H1 (cell line): ENCODE measurements at regions not wholly inside any gene's neighbourhood (a gene's known extent, or its start where the extent isn't known, plus 50 kb on each side); places are given as distances from the start of the nearest gene placed in this dataset.

ENCODE experiments used
- CTCF ChIA-PET: fragments of 300-600 bp; sonication (Branson Sonifier 250); formaldehyde crosslinking; loops from one replicate; lab custom pipeline; 2021; ENCODE audit not compliant: partially characterized antibody; lab: Charles Lee
- POLR2A ChIA-PET: fragments of 300-600 bp; sonication (Branson Sonifier 250); formaldehyde crosslinking; loops from one replicate; lab custom pipeline; 2021; ENCODE audit warnings: inconsistent platforms; ENCODE audit not compliant: partially characterized antibody; lab: Charles Lee
- DNase-seq, 2 experiments: peaks; one replicate each; pipeline versions ENCODE4 v3.0.0 to v3.0.0-alpha.2; 2010 to 2022; ENCODE audit warnings: low spot score in 2 of 2, low read depth in 1 of 2, mixed read lengths in 1 of 2
- FAIRE-seq: peaks from 2 replicates; lab custom pipeline; 2011; peaks lifted over from hg19 to GRCh38; lab: Jason Lieb, UNC
- H2AFZ ChIP-seq: 2 replicates; pipeline ENCODE4 v1.8.1; 2012; ENCODE audit warnings: low read length, inconsistent platforms
- H2AK5ac ChIP-seq: 2 replicates; pipeline ENCODE4 v1.6.1; 2013; ENCODE audit warnings: low read depth, low read length
- H2BK120ac ChIP-seq: replicated peaks from 2 replicates; pipeline ENCODE3; 2013; ENCODE audit warnings: low read depth, low read length, inconsistent platforms
- H2BK12ac ChIP-seq: 2 replicates; pipeline ENCODE4 v1.6.1; 2013; ENCODE audit warnings: low read depth, low read length
- H2BK15ac ChIP-seq: 2 replicates; pipeline ENCODE4 v1.6.1; 2013; ENCODE audit warnings: low read length
- H2BK20ac ChIP-seq: 2 replicates; pipeline ENCODE4 v1.6.1; 2013; ENCODE audit warnings: low read length
- H2BK5ac ChIP-seq: 2 replicates; pipeline ENCODE4 v1.6.1; 2013; ENCODE audit warnings: low read depth, low read length
- H3K14ac ChIP-seq: 2 replicates; pipeline ENCODE4 v1.6.1; 2013; ENCODE audit warnings: inconsistent platforms; ENCODE audit not compliant: insufficient read length
- H3K18ac ChIP-seq: 2 replicates; pipeline ENCODE4 v1.6.1; 2013; ENCODE audit warnings: low read length; ENCODE audit errors: extremely low read depth
- H3K23ac ChIP-seq: 2 replicates; pipeline ENCODE4 v1.6.1; 2013; ENCODE audit warnings: inconsistent platforms; ENCODE audit not compliant: insufficient read length
- H3K23me2 ChIP-seq: 2 replicates; pipeline ENCODE4 v1.6.1; 2013; ENCODE audit warnings: low read depth, low read length
- H3K27ac ChIP-seq: 2 replicates; pipeline ENCODE4 v1.6.1; 2011; ENCODE audit warnings: low read depth, low read length, inconsistent platforms
- H3K27me3 ChIP-seq, 4 experiments: replicated peaks in 1 of 4; 1 replicate in 1 of 4; 2 replicates in 3 of 4; pipeline versions ENCODE4 v1.6.1 to v1.8.1; 2011 to 2013; ENCODE audit warnings: low read length in 3 of 4, mild to moderate bottlenecking in 3 of 4, inconsistent platforms in 2 of 4, mixed read lengths in 2 of 4, moderate library complexity in 1 of 4; ENCODE audit not compliant: control insufficient read depth in 3 of 4, insufficient read depth in 3 of 4; ENCODE audit errors: extremely low read depth in 1 of 4
- H3K36me3 ChIP-seq, 4 experiments: 2 replicates each; pipeline versions ENCODE4 v1.6.1 to v1.8.1; 2011 to 2013; ENCODE audit warnings: mild to moderate bottlenecking in 4 of 4, low read length in 3 of 4, moderate library complexity in 2 of 4, control low read depth in 1 of 4, inconsistent platforms in 1 of 4; ENCODE audit not compliant: insufficient read depth in 4 of 4, control insufficient read depth in 2 of 4
- H3K4ac ChIP-seq: replicated peaks from 2 replicates; pipeline ENCODE3; 2013; ENCODE audit warnings: low read length, low read depth, mixed read lengths, inconsistent platforms; ENCODE audit not compliant: insufficient read length
- H3K4me1 ChIP-seq, 4 experiments: replicated peaks in 1 of 4; 1 replicate in 1 of 4; 2 replicates in 3 of 4; pipeline versions ENCODE4 v1.6.1 to v1.8.1; 2011 to 2013; ENCODE audit warnings: low read length in 3 of 4, inconsistent platforms in 2 of 4, mixed read lengths in 1 of 4; ENCODE audit not compliant: insufficient read depth in 4 of 4, control insufficient read depth in 3 of 4
- H3K4me2 ChIP-seq, 2 experiments: 2 replicates each; pipeline versions ENCODE4 v1.6.1 to v1.8.1; 2011 to 2013; ENCODE audit warnings: low read depth in 2 of 2, low read length in 2 of 2, control low read depth in 1 of 2, inconsistent platforms in 1 of 2, mild to moderate bottlenecking in 1 of 2; ENCODE audit not compliant: insufficient read depth in 1 of 2
- H3K4me3 ChIP-seq, 4 experiments: fragments of 200-600, 300-600 bp in 1 of 4; sonication (generic), shearing (Covaris generic), sonication (Bioruptor Twin) in 1 of 4; 2 replicates each; pipeline versions ENCODE4 v1.5.1 to v1.8.1; 2011 to 2016; ENCODE audit warnings: low read length in 4 of 4, low read depth in 3 of 4, control low read depth in 2 of 4, inconsistent platforms in 2 of 4, mild to moderate bottlenecking in 2 of 4, mixed read lengths in 1 of 4, moderate library complexity in 1 of 4; ENCODE audit not compliant: insufficient read depth in 2 of 4; ENCODE audit errors: extremely low read depth in 1 of 4
- H3K56ac ChIP-seq: replicated peaks from 2 replicates; pipeline ENCODE3; 2013; ENCODE audit warnings: low read depth, mild to moderate bottlenecking, mixed read lengths, low read length, inconsistent platforms; ENCODE audit not compliant: insufficient read length
- H3K79me1 ChIP-seq: 2 replicates; pipeline ENCODE4 v1.6.1; 2013; ENCODE audit warnings: low read depth, low read length, control low read depth
- H3K79me2 ChIP-seq, 2 experiments: 2 replicates each; pipeline versions ENCODE4 v1.6.1 to v1.8.1; 2012 to 2013; ENCODE audit warnings: low read length in 2 of 2, mild to moderate bottlenecking in 2 of 2, inconsistent platforms in 1 of 2; ENCODE audit not compliant: insufficient read depth in 2 of 2, control insufficient read depth in 1 of 2
- H3K9ac ChIP-seq, 4 experiments: replicated peaks in 1 of 4; 1 replicate in 1 of 4; 2 replicates in 3 of 4; pipeline versions ENCODE4 v1.6.1 to v1.8.1; 2011 to 2013; ENCODE audit warnings: low read depth in 3 of 4, low read length in 3 of 4, control low read depth in 2 of 4, mild to moderate bottlenecking in 2 of 4, moderate library complexity in 2 of 4, inconsistent platforms in 1 of 4; ENCODE audit errors: extremely low read depth in 1 of 4
- H3K9me3 ChIP-seq, 2 experiments: 2 replicates each; pipeline versions ENCODE4 v1.6.1 to v1.8.1; 2012 to 2013; ENCODE audit warnings: mild to moderate bottlenecking in 2 of 2, moderate library complexity in 2 of 2, control low read depth in 1 of 2, inconsistent platforms in 1 of 2, low read depth in 1 of 2, low read length in 1 of 2, mixed read lengths in 1 of 2; ENCODE audit not compliant: insufficient read depth in 2 of 2
- H4K20me1 ChIP-seq, 2 experiments: replicated peaks in 1 of 2; 2 replicates each; pipeline versions ENCODE3 to v1.8.1; 2011 to 2013; ENCODE audit warnings: inconsistent platforms in 2 of 2, low read length in 2 of 2, mild to moderate bottlenecking in 1 of 2; ENCODE audit not compliant: insufficient read depth in 2 of 2, control insufficient read depth in 1 of 2
- H4K5ac ChIP-seq: 2 replicates; pipeline ENCODE4 v1.6.1; 2013; ENCODE audit warnings: low read length, low read depth, mixed read lengths, inconsistent platforms; ENCODE audit not compliant: insufficient read length
- H4K8ac ChIP-seq: 2 replicates; pipeline ENCODE4 v1.8.0; 2013; ENCODE audit warnings: mild to moderate bottlenecking, moderate library complexity, low read length, inconsistent platforms; ENCODE audit not compliant: insufficient read depth; ENCODE audit errors: extremely low read depth
- H4K91ac ChIP-seq: replicated peaks from 2 replicates; pipeline ENCODE3; 2013; ENCODE audit warnings: low read length, mixed read lengths, inconsistent platforms; ENCODE audit not compliant: insufficient read length
- BACH1 ChIP-seq: IDR thresholded peaks from 2 replicates; pipeline ENCODE4 v1.6.1; 2012; ENCODE audit warnings: low read length, improper control_type of control experiment
- CREB1 ChIP-seq: IDR thresholded peaks from 2 replicates; pipeline ENCODE4 v1.6.1; 2012; ENCODE audit warnings: inconsistent platforms
- RAD21 ChIP-seq, 2 experiments: IDR thresholded peaks in 1 of 2; conservative IDR thresholded peaks in 1 of 2; 2 replicates each; pipeline ENCODE4 v1.6.1; 2011; ENCODE audit warnings: low read depth in 2 of 2, low read length in 2 of 2, improper control_type of control experiment in 1 of 2, inconsistent platforms in 1 of 2, mild to moderate bottlenecking in 1 of 2, moderate library complexity in 1 of 2
- RNF2 ChIP-seq: fragments of 200-900, 300-1000 bp; sonication (generic); IDR thresholded peaks from 2 replicates; pipeline ENCODE4 v1.7.1; 2016; ENCODE audit warnings: borderline replicate concordance, low read depth, mild to moderate bottlenecking, antibody characterized with exemption, low read length; ENCODE audit not compliant: poor library complexity, severe bottlenecking; ENCODE audit errors: missing control alignments
- SIX5 ChIP-seq: IDR thresholded peaks from 2 replicates; pipeline ENCODE4 v1.6.1; 2011; ENCODE audit warnings: mild to moderate bottlenecking, low read depth, low read length
- WGBS, 2 experiments: shearing (Covaris generic) in 1 of 2; methylation state at CpG; one replicate each; pipeline versions ENCODE4 v1.1.6 to v1.1.7; 2013 to 2015; ENCODE audit warnings: low lambda C conversion rate in 2 of 2, mixed read lengths in 2 of 2, inconsistent platforms in 1 of 2, low coverage in 1 of 2, missing lambda C conversion rate in 1 of 2; ENCODE audit not compliant: insufficient replicate concordance in 2 of 2, insufficient coverage in 1 of 2, insufficient read length in 1 of 2; ENCODE audit errors: extremely low coverage in 1 of 2, missing lambda C conversion rate in 1 of 2; 5-methylcytosine and 5-hydroxymethylcytosine counted together

- Histone ChIP-seq H3K9me3 (no peaks in the 10 kb centered on the region), H2BK15ac (no peak overlapping the region), H3K56ac (no peak overlapping the region), H2BK20ac (no peak overlapping the region), H3K36me3 (no peaks in the 10 kb centered on the region), H2BK120ac (no peak overlapping the region), H2BK5ac (no peak overlapping the region), H4K20me1 (no peaks in the 10 kb centered on the region), H3K18ac (no peak overlapping the region), H3K14ac (no peak overlapping the region), H3K79me1 (no peaks in the 10 kb centered on the region), H3K4ac (no peak overlapping the region), H4K8ac (no peak overlapping the region), H3K27ac (no peak overlapping the region), H2BK12ac (no peak overlapping the region), H2AK5ac (no peak overlapping the region), H3K4me3 (no peak overlapping the region), H3K27me3 (no peaks in the 10 kb centered on the region), H3K4me2 (no peak overlapping the region), H3K4me1 (no peaks in the 10 kb centered on the region), H3K79me2 (no peaks in the 10 kb centered on the region), H3K23me2 (no peaks in the 10 kb centered on the region), H3K23ac (no peak overlapping the region), H3K9ac (no peak overlapping the region), H4K5ac (no peak overlapping the region), H4K91ac (no peak overlapping the region), H2AFZ (no peak overlapping the region; the same call in 1 of the 2 replicates)
- ChIA-PET POLR2A (no interaction called here), CTCF (no interaction called here)
- FAIRE-seq (no peak), DNase-seq (no peak)
- TF ChIP-seq SIX5 (no peak), RNF2 (no peak), RAD21 (IDR thresholded peaks at IDR 0.05 in 1 of 2, conservative IDR thresholded peaks at IDR 0.05 in 1 of 2; ENCODE audit: low read depth in 2 of 2, low read length in 2 of 2) (peak in 1 of 2 experiments; percentile 5; a peak in 1 of 4 replicates), BACH1 (no peak), CREB1 (no peak)
- 82% methylated on average over 1 of the region's 1 CpG; no CpG with 5 or more reads in 1 of the 2 experiments for WGBS, 2 experiments
Observed at GRCh38 chr5:128736553-128736952, 198.5 kb upstream of the FBN2 start.
